PC-3 (cell line): ENCODE measurements at regions not wholly inside any gene's neighbourhood (a gene's known extent, or its start where the extent isn't known, plus 50 kb on each side); places are given as distances from the start of the nearest gene placed in this dataset.

Experiments used
- CTCF ChIP-seq: fragments of 300-600 bp; sonication (generic); conservative IDR thresholded peaks from 2 replicates; pipeline ENCODE4 v1.5.1; 2017; ENCODE audit warnings: antibody characterized with exemption, low read depth, mild to moderate bottlenecking, low read length
- EZH2 ChIP-seq: fragments of 300-600 bp; sonication (generic); IDR thresholded peaks from one replicate; pipeline ENCODE4 v1.6.1; 2017; ENCODE audit warnings: antibody characterized with exemption, mild to moderate bottlenecking, low read length; ENCODE audit not compliant: unreplicated experiment
- EZH2phosphoT487 ChIP-seq: fragments of 300-600 bp; sonication (generic); IDR thresholded peaks from 2 replicates; pipeline ENCODE4 v1.6.1; 2018; ENCODE audit warnings: mild to moderate bottlenecking, antibody characterized with exemption, low read length, borderline replicate concordance

- no peak for TF ChIP-seq CTCF
- TF ChIP-seq EZH2phosphoT487, result no peak
- TF ChIP-seq EZH2, result no peak
Measured at GRCh38 chr9:16069671-16070454, 517.0 kb downstream of the CCDC171 start.
